GM06990 (cell line): ENCODE measurements at regions not wholly inside any gene's neighbourhood (a gene's known extent, or its start where the extent isn't known, plus 50 kb on each side); places are given as distances from the start of the nearest gene placed in this dataset.
"Not testable (repeated sequence)": the region's sequence is repeated elsewhere in the genome, so short reads cannot be mapped to it uniquely, and the experiment has no call there.

ENCODE experiments used
- DNase-seq: peaks from one replicate; pipeline ENCODE4 v3.0.0-alpha.2; 2011; ENCODE audit not compliant: insufficient read length; ENCODE audit errors: extremely low read depth
- H3K27me3 ChIP-seq: replicated peaks from 2 replicates; pipeline ENCODE4 v1.6.0; 2011; ENCODE audit warnings: low read length; ENCODE audit not compliant: control insufficient read depth, insufficient read depth
- H3K36me3 ChIP-seq: 2 replicates; pipeline ENCODE4 v1.5.1; 2011; ENCODE audit warnings: low read length; ENCODE audit not compliant: control insufficient read depth, insufficient read depth
- H3K4me3 ChIP-seq: replicated peaks from 2 replicates; pipeline ENCODE4 v1.5.1; 2011; ENCODE audit warnings: low read depth, mild to moderate bottlenecking, control low read depth, low read length
- TF ChIP-seq, protein P1 (sequence below): IDR thresholded peaks from 2 replicates; pipeline ENCODE4 v1.5.1; 2011; ENCODE audit warnings: low read length, control low read depth, mild to moderate bottlenecking, inconsistent platforms; ENCODE audit not compliant: insufficient read depth, poor library complexity, severe bottlenecking

DNA sequence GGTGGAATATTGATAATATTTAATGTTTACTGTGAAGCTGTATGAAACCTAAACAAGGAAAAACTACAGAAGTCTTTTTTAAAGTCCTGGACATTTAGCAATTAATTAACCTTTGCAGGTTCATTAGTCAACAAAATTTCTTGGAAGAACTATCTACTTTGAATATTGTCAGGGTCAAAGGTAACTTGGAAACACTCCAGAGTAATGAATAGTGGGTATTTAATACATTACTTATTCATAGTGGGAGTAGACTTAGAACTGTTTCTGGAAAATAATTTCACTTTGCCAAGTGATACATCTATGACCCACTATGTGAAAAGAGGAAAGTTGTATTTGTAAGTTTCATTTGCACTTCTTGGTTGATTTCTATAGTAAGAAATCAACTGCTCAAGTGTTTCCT is 319.1 kb downstream of the TFAP2B start:
- DNase-seq = no peak
- no peak overlapping the region for H3K4me3 ChIP-seq
- H3K27me3 ChIP-seq = no peaks in the 10 kb centered on the region
- TF ChIP-seq, protein P1, sequence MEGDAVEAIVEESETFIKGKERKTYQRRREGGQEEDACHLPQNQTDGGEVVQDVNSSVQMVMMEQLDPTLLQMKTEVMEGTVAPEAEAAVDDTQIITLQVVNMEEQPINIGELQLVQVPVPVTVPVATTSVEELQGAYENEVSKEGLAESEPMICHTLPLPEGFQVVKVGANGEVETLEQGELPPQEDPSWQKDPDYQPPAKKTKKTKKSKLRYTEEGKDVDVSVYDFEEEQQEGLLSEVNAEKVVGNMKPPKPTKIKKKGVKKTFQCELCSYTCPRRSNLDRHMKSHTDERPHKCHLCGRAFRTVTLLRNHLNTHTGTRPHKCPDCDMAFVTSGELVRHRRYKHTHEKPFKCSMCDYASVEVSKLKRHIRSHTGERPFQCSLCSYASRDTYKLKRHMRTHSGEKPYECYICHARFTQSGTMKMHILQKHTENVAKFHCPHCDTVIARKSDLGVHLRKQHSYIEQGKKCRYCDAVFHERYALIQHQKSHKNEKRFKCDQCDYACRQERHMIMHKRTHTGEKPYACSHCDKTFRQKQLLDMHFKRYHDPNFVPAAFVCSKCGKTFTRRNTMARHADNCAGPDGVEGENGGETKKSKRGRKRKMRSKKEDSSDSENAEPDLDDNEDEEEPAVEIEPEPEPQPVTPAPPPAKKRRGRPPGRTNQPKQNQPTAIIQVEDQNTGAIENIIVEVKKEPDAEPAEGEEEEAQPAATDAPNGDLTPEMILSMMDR = no peak
- H3K36me3 ChIP-seq = no peaks in the 10 kb centered on the region

DNA sequence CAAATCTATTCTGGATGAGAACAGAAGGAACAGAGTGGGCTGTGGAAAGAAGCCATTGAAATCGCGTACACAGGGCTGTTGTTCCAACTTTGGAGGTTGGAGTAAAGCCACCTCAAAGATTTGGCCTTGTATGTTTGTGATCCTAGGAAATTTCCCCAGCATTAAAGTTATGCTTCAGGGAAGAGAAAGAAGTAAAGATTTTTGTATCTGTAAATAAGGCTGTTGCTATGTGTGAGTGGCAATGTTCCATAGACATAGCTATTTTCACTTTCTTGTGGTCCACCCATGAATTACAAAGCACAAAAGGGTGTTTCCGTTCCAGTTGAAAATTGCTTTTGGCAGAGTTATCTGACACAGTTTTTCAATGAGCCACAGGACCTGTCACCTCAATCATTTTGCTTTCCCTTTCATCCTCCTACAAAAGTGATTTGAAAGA is 321.3 kb downstream of the TFAP2B start:
- TF ChIP-seq, protein P1 = no peak
- DNase-seq = no peak
- no peaks in the 10 kb centered on the region for H3K36me3 ChIP-seq
- H3K4me3 ChIP-seq = no peak overlapping the region
- no peaks in the 10 kb centered on the region for H3K27me3 ChIP-seq

DNA sequence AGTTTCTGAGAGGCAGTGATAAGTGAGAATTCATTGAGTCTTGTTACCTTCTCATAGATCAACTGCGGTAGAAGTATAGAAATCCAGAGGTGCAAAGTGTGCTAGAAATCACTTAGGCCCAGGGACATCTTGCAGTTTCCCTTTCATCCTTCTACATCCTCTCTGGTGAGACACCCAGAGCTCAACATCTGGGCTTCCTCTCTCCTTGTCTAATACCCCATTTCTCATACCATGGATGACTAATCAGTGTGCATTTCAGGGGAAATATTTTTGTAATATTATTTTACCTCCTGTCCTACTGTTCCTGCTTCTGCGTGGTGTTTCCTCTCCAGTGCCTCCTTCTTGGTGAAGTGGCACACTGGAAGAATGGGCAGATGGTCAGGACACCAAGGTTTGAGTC is 322.4 kb downstream of the TFAP2B start:
- TF ChIP-seq, protein P1 = no peak
- no peaks in the 10 kb centered on the region for H3K36me3 ChIP-seq
- DNase-seq = no peak
- no peaks in the 10 kb centered on the region for H3K27me3 ChIP-seq
- no peak overlapping the region for H3K4me3 ChIP-seq

- TF ChIP-seq, protein P1 = no peak
These were observed 329.1 kb downstream of the TFAP2B start for GRCh38 chr6:51147756-51148155.

DNA sequence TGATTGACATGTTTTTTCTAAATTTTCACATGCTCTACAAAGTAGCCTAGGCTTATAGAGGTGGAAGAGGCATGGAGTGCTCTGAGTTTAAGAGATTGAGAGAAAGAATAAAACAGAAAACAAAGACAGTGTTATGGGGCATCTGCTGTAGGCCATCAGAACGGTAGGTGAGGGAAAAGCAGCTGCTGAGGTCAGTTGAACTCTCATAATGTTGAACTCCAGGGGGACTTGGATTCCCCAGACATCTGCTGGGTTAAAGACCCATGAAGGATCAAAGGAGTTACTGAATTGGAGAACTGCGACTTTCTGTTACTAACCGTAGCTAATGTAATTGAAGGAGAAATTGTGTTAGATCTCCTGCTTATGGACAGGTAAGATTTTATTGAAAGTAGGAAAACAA is 333.9 kb downstream of the TFAP2B start:
- no peaks in the 10 kb centered on the region for H3K27me3 ChIP-seq
- no peak for DNase-seq
- TF ChIP-seq, protein P1 = no peak
- H3K4me3 ChIP-seq = no peak overlapping the region
- H3K36me3 ChIP-seq = no peaks in the 10 kb centered on the region

More at GRCh38 chr6:51147756-51148155, 329.1 kb downstream of the TFAP2B start:
- Histone ChIP-seq H3K4me3 (no peak overlapping the region), H3K27me3 (no peaks in the 10 kb centered on the region), H3K36me3 (no peaks in the 10 kb centered on the region)
- no peak for DNase-seq

GRCh38 chr6:51153109-51153508 is 334.4 kb downstream of the TFAP2B start:
- DNase-seq = no peak
- Histone ChIP-seq H3K36me3 (no peaks in the 10 kb centered on the region), H3K27me3 (no peaks in the 10 kb centered on the region), H3K4me3 (no peak overlapping the region)
- TF ChIP-seq, protein P1 = no peak

- H3K36me3 ChIP-seq, H3K27me3 ChIP-seq, DNase-seq, H3K4me3 ChIP-seq: not testable (repeated sequence)
These were observed 336.3 kb downstream of the TFAP2B start for GRCh38 chr6:51154925-51155324.

GRCh38 chr6:51159260-51159659 is 340.6 kb downstream of the TFAP2B start:
- H3K36me3 ChIP-seq, DNase-seq, H3K4me3 ChIP-seq, H3K27me3 ChIP-seq: not testable (repeated sequence)
